ENCODE measurements at regions not wholly inside any gene's neighbourhood (a gene's known extent, or its start where the extent isn't known, plus 50 kb on each side); places are given as distances from the start of the nearest gene placed in this dataset.

DNA sequence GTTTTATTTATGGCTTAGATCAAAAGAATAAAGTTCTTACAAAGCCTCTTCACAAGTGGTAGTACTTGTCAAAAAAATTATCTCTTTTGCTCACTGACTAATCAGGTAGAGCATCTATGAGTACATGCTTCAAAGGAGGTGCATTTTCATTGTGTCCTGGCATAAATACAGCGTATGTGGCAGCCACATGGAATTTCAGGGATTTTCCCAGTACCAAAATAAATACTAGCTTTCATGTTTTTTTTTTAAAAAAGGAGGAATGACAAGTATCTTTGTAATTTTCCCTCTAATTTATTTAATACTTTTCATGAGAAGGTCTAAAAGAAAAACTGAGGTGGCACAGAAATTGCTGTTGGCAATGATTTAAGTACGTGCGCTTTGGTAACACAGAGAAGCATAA is 597.8 kb upstream of the ALCAM start:
- TF ChIP-seq POLR2AphosphoS5 (IDR thresholded peaks at IDR 0.05; ENCODE audit: low read depth): no peak
- TF ChIP-seq, protein P1, sequence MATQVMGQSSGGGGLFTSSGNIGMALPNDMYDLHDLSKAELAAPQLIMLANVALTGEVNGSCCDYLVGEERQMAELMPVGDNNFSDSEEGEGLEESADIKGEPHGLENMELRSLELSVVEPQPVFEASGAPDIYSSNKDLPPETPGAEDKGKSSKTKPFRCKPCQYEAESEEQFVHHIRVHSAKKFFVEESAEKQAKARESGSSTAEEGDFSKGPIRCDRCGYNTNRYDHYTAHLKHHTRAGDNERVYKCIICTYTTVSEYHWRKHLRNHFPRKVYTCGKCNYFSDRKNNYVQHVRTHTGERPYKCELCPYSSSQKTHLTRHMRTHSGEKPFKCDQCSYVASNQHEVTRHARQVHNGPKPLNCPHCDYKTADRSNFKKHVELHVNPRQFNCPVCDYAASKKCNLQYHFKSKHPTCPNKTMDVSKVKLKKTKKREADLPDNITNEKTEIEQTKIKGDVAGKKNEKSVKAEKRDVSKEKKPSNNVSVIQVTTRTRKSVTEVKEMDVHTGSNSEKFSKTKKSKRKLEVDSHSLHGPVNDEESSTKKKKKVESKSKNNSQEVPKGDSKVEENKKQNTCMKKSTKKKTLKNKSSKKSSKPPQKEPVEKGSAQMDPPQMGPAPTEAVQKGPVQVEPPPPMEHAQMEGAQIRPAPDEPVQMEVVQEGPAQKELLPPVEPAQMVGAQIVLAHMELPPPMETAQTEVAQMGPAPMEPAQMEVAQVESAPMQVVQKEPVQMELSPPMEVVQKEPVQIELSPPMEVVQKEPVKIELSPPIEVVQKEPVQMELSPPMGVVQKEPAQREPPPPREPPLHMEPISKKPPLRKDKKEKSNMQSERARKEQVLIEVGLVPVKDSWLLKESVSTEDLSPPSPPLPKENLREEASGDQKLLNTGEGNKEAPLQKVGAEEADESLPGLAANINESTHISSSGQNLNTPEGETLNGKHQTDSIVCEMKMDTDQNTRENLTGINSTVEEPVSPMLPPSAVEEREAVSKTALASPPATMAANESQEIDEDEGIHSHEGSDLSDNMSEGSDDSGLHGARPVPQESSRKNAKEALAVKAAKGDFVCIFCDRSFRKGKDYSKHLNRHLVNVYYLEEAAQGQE (IDR thresholded peaks at IDR 0.05; ENCODE audit: insufficient replicate concordance, low read depth): no peak
- TF ChIP-seq, protein P2, sequence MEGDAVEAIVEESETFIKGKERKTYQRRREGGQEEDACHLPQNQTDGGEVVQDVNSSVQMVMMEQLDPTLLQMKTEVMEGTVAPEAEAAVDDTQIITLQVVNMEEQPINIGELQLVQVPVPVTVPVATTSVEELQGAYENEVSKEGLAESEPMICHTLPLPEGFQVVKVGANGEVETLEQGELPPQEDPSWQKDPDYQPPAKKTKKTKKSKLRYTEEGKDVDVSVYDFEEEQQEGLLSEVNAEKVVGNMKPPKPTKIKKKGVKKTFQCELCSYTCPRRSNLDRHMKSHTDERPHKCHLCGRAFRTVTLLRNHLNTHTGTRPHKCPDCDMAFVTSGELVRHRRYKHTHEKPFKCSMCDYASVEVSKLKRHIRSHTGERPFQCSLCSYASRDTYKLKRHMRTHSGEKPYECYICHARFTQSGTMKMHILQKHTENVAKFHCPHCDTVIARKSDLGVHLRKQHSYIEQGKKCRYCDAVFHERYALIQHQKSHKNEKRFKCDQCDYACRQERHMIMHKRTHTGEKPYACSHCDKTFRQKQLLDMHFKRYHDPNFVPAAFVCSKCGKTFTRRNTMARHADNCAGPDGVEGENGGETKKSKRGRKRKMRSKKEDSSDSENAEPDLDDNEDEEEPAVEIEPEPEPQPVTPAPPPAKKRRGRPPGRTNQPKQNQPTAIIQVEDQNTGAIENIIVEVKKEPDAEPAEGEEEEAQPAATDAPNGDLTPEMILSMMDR (IDR thresholded peaks at IDR 0.05; ENCODE audit: insufficient read depth, low read length): no peak
- TF ChIP-seq SPI1 (IDR thresholded peaks at IDR 0.05; ENCODE audit: borderline replicate concordance, low read depth): no peak
- no peak for TF ChIP-seq GABPA (IDR thresholded peaks at IDR 0.05; ENCODE audit: low read depth)

Data from HL-60 (cell line).